HG03571 (cell line): ENCODE measurements at regions not wholly inside any gene's neighbourhood (a gene's known extent, or its start where the extent isn't known, plus 50 kb on each side); places are given as distances from the start of the nearest gene placed in this dataset.
"Not testable (repeated sequence)": the region's sequence is repeated elsewhere in the genome, so short reads cannot be mapped to it uniquely, and the experiment has no call there.

Experiments
- ATAC-seq: cut with Tn5 transposase; IDR thresholded peaks from one replicate; pipeline ENCODE4 v1.9.1; 2021; ENCODE audit not compliant: unreplicated experiment

GRCh38 chr10:47646686-47647273, 116.6 kb downstream of the SYT15B start:
- not testable (repeated sequence) for ATAC-seq

- not testable (repeated sequence) for ATAC-seq
These were observed 103.5 kb upstream of the AGAP9 start for GRCh38 chr10:47626975-47627374.

GRCh38 chr10:47622719-47623118, 99.3 kb upstream of the AGAP9 start:
- ATAC-seq: not testable (repeated sequence)

- ATAC-seq: not testable (repeated sequence)
These were observed 96.0 kb upstream of the AGAP9 start for GRCh38 chr10:47619300-47620012.

GRCh38 chr10:47609311-47609710, 85.9 kb upstream of the AGAP9 start:
- not testable (repeated sequence) for ATAC-seq

GRCh38 chr10:47605791-47606773, 82.6 kb upstream of the AGAP9 start:
- ATAC-seq: not testable (repeated sequence)

- ATAC-seq: not testable (repeated sequence)
These were observed 77.2 kb upstream of the AGAP9 start for GRCh38 chr10:47600604-47601003.

- ATAC-seq: not testable (repeated sequence)
These were observed 76.7 kb upstream of the AGAP9 start for GRCh38 chr10:47600127-47600526.

- not testable (repeated sequence) for ATAC-seq
These were observed 76.2 kb upstream of the AGAP9 start for GRCh38 chr10:47599657-47600056.

- ATAC-seq: not testable (repeated sequence)
These were observed 70.4 kb upstream of the AGAP9 start for GRCh38 chr10:47593805-47594204.

GRCh38 chr10:47593129-47593528, 69.7 kb upstream of the AGAP9 start:
- not testable (repeated sequence) for ATAC-seq

GRCh38 chr10:47590956-47591355, 67.5 kb upstream of the AGAP9 start:
- ATAC-seq: not testable (repeated sequence)

GRCh38 chr10:47590534-47590933, 67.1 kb upstream of the AGAP9 start:
- ATAC-seq: not testable (repeated sequence)

GRCh38 chr10:47582051-47582450, 58.6 kb upstream of the AGAP9 start:
- ATAC-seq: not testable (repeated sequence)

- ATAC-seq: not testable (repeated sequence)
These were observed 56.6 kb upstream of the AGAP9 start for GRCh38 chr10:47580063-47580462.

GRCh38 chr10:47578547-47578946, 55.1 kb upstream of the AGAP9 start:
- peak; percentile 99 for ATAC-seq
